ENCODE measurements at regions not wholly inside any gene's neighbourhood (a gene's known extent, or its start where the extent isn't known, plus 50 kb on each side); places are given as distances from the start of the nearest gene placed in this dataset.

GRCh38 chr3:31213869-31214486, 318.7 kb upstream of the STT3B start:
- Histone ChIP-seq H3K79me2 (ENCODE audit: low read depth) (no peaks in the 10 kb centered on the region), H3K27me3 (ENCODE audit: insufficient read depth, low read depth) (no peaks in the 10 kb centered on the region), H3K4me2 (no peak overlapping the region), H2AFZ (no peak overlapping the region), H3K36me3 (ENCODE audit: low read depth) (no peaks in the 10 kb centered on the region), H3K27ac (no peak overlapping the region), H4K20me1 (ENCODE audit: insufficient read depth) (no peaks in the 10 kb centered on the region), H3K9me2 (ENCODE audit: insufficient read depth) (no peaks in the 10 kb centered on the region), H3K4me3 (no peak overlapping the region), H3F3A (ENCODE audit: insufficient read depth, low read depth) (no peaks in the 10 kb centered on the region), H3K9me3 (ENCODE audit: insufficient read depth, low read depth) (no peaks in the 10 kb centered on the region), H3K4me1 (replicated peaks; ENCODE audit: insufficient read depth) (peaks cover 10% of the 10 kb centered on the region; the same call in 1 of the 2 replicates)
- TF ChIP-seq EZH2 (IDR thresholded peaks at IDR 0.05; ENCODE audit: low read depth) (no peak), CTCF (conservative IDR thresholded peaks at IDR 0.05) (no peak)
- POLR2A ChIA-PET (ENCODE audit: unreplicated experiment) = no interaction called here
- intact Hi-C loops (cut with micrococcal nuclease; ENCODE audit: unreplicated experiment) = no loop called here
- no peak for DNase-seq
- CTCF ChIA-PET = no interaction called here
- no TSS peak for BruUV-seq (replicated peaks)

- Histone ChIP-seq H3K9me2 (ENCODE audit: insufficient read depth) (no peaks in the 10 kb centered on the region), H4K20me1 (ENCODE audit: insufficient read depth) (no peaks in the 10 kb centered on the region), H3K27me3 (ENCODE audit: insufficient read depth, low read depth) (no peaks in the 10 kb centered on the region), H3K4me3 (no peak overlapping the region), H3K9me3 (ENCODE audit: insufficient read depth, low read depth) (no peaks in the 10 kb centered on the region), H3K4me2 (no peak overlapping the region), H3K27ac (no peak overlapping the region), H3F3A (ENCODE audit: insufficient read depth, low read depth) (no peaks in the 10 kb centered on the region), H3K79me2 (ENCODE audit: low read depth) (no peaks in the 10 kb centered on the region), H2AFZ (no peak overlapping the region), H3K4me1 (replicated peaks; ENCODE audit: insufficient read depth) (peaks cover 3% of the 10 kb centered on the region; the same call in 1 of the 2 replicates), H3K36me3 (ENCODE audit: low read depth) (no peaks in the 10 kb centered on the region)
- TF ChIP-seq EZH2 (IDR thresholded peaks at IDR 0.05; ENCODE audit: low read depth) (no peak), CTCF (conservative IDR thresholded peaks at IDR 0.05) (no peak)
- DNase-seq = no peak
- intact Hi-C loops (cut with micrococcal nuclease; ENCODE audit: unreplicated experiment) = no loop called here
- ChIA-PET POLR2A (ENCODE audit: unreplicated experiment) (interaction anchor here (0.6 kb wide), 1 partner anchor 141 kb away, joined by 11 read pairs; no protein-coding TSS in a partner anchor), CTCF (no interaction called here)
- BruUV-seq (replicated peaks) = no TSS peak
Measured at GRCh38 chr3:31218082-31218481, 314.6 kb upstream of the STT3B start.

GRCh38 chr3:31219131-31219843, 313.4 kb upstream of the STT3B start:
- H3K79me2 ChIP-seq (ENCODE audit: low read depth) = no peaks in the 10 kb centered on the region
- H3K4me2 ChIP-seq = no peak overlapping the region
- H3K36me3 ChIP-seq (ENCODE audit: low read depth) = no peaks in the 10 kb centered on the region
- no peak overlapping the region for H3K27ac ChIP-seq
- DNase-seq = no peak
- no peaks in the 10 kb centered on the region for H3K9me2 ChIP-seq (ENCODE audit: insufficient read depth)
- TF ChIP-seq EZH2 (IDR thresholded peaks at IDR 0.05; ENCODE audit: low read depth) (no peak), CTCF (conservative IDR thresholded peaks at IDR 0.05) (no peak)
- ChIA-PET CTCF (no interaction called here), POLR2A (ENCODE audit: unreplicated experiment) (no interaction called here)
- no peaks in the 10 kb centered on the region for H3K27me3 ChIP-seq (ENCODE audit: insufficient read depth, low read depth)
- no peaks in the 10 kb centered on the region for H3F3A ChIP-seq (ENCODE audit: insufficient read depth, low read depth)
- H4K20me1 ChIP-seq (ENCODE audit: insufficient read depth) = no peaks in the 10 kb centered on the region
- H3K9me3 ChIP-seq (ENCODE audit: insufficient read depth, low read depth) = no peaks in the 10 kb centered on the region
- no peaks in the 10 kb centered on the region for H3K4me1 ChIP-seq (replicated peaks; ENCODE audit: insufficient read depth)
- H2AFZ ChIP-seq = no peak overlapping the region
- intact Hi-C loops (cut with micrococcal nuclease; ENCODE audit: unreplicated experiment) = no loop called here
- no peak overlapping the region for H3K4me3 ChIP-seq
- no TSS peak for BruUV-seq (replicated peaks)
